DMS79 treated with DMSO at 0.1 percent for 48 hours (cell line): ENCODE measurements at regions not wholly inside any gene's neighbourhood (a gene's known extent, or its start where the extent isn't known, plus 50 kb on each side); places are given as distances from the start of the nearest gene placed in this dataset.
"Not testable (repeated sequence)": the region's sequence is repeated elsewhere in the genome, so short reads cannot be mapped to it uniquely, and the experiment has no call there.

Source experiments
- DNase-seq: peaks from one replicate; lab custom pipeline; 2025; lab: John Stamatoyannopoulos, UW

- DNase-seq = peak; percentile 19
These were observed 564.2 kb downstream of the PTPRU start for GRCh38 chr1:29800522-29800956.

GRCh38 chr1:29800120-29800519, 563.8 kb downstream of the PTPRU start:
- DNase-seq = no peak

- no peak for DNase-seq
These were observed 562.6 kb downstream of the PTPRU start for GRCh38 chr1:29798699-29799566.

GRCh38 chr1:29797125-29797524, 560.8 kb downstream of the PTPRU start:
- not testable (repeated sequence) for DNase-seq

GRCh38 chr1:29795965-29796364, 559.6 kb downstream of the PTPRU start:
- DNase-seq = not testable (repeated sequence)

GRCh38 chr1:29793653-29794348, 557.5 kb downstream of the PTPRU start:
- no peak for DNase-seq

- peak; percentile 92 for DNase-seq
These were observed 556.8 kb downstream of the PTPRU start for GRCh38 chr1:29793101-29793546.

- DNase-seq = no peak
These were observed 553.6 kb downstream of the PTPRU start for GRCh38 chr1:29789910-29790247.

- DNase-seq = no peak
These were observed 553.0 kb downstream of the PTPRU start for GRCh38 chr1:29789221-29789909.

GRCh38 chr1:29786791-29787732, 550.7 kb downstream of the PTPRU start:
- DNase-seq = no peak

GRCh38 chr1:29786195-29786594, 549.9 kb downstream of the PTPRU start:
- DNase-seq = no peak

- DNase-seq = no peak
These were observed 549.2 kb downstream of the PTPRU start for GRCh38 chr1:29785554-29785953.

GRCh38 chr1:29785137-29785527, 548.8 kb downstream of the PTPRU start:
- DNase-seq = no peak

GRCh38 chr1:29784276-29785136, 548.2 kb downstream of the PTPRU start:
- no peak for DNase-seq

GRCh38 chr1:29783508-29784275, 547.4 kb downstream of the PTPRU start:
- DNase-seq = no peak

GRCh38 chr1:29782846-29783507, 546.7 kb downstream of the PTPRU start:
- DNase-seq = no peak

- DNase-seq = no peak
These were observed 542.8 kb downstream of the PTPRU start for GRCh38 chr1:29779146-29779545.

GRCh38 chr1:29777522-29777921, 541.2 kb downstream of the PTPRU start:
- no peak for DNase-seq

- DNase-seq = no peak
These were observed 538.0 kb downstream of the PTPRU start for GRCh38 chr1:29774355-29774754.
